HEK293T (cell line): ENCODE measurements at regions not wholly inside any gene's neighbourhood (a gene's known extent, or its start where the extent isn't known, plus 50 kb on each side); places are given as distances from the start of the nearest gene placed in this dataset.
"Not testable (repeated sequence)": the region's sequence is repeated elsewhere in the genome, so short reads cannot be mapped to it uniquely, and the experiment has no call there.

ENCODE experiments used
- CTCF ChIA-PET: fragments of 350-600 bp; formaldehyde crosslinking; extraction: SDS; loops from one replicate; lab custom pipeline; 2021; ENCODE audit warnings: antibody characterized with exemption, inconsistent platforms; lab: Yijun Ruan, JAX
- POLR2A ChIA-PET: fragments of 350-600 bp; formaldehyde crosslinking; extraction: SDS; loops from one replicate; lab custom pipeline; 2020; ENCODE audit warnings: antibody characterized with exemption, inconsistent platforms; lab: Yijun Ruan, JAX
- DNase-seq: peaks from one replicate; pipeline ENCODE4 v3.0.0; 2012; ENCODE audit warnings: mixed read lengths; ENCODE audit errors: extremely low spot score
- ARNT ChIP-seq: fragments of 450-650 bp; IDR thresholded peaks from 2 replicates; pipeline ENCODE4 v1.6.1; 2017; ENCODE audit warnings: mild to moderate bottlenecking
- BHLHE40 ChIP-seq: fragments of 450-650 bp; IDR thresholded peaks from 2 replicates; pipeline ENCODE4 v1.6.1; 2016; ENCODE audit warnings: mild to moderate bottlenecking, moderate library complexity, borderline replicate concordance
- CTBP1 ChIP-seq: fragments of 450-650 bp; IDR thresholded peaks from 2 replicates; pipeline ENCODE4 v1.6.1; 2016; ENCODE audit warnings: borderline replicate concordance
- ELF4 ChIP-seq: fragments of 450-650 bp; IDR thresholded peaks from 2 replicates; pipeline ENCODE4 v1.6.1; 2017; ENCODE audit warnings: antibody characterized with exemption
- FOXA1 ChIP-seq: fragments of 450-650 bp; IDR thresholded peaks from 2 replicates; pipeline ENCODE4 v1.6.1; 2016; ENCODE audit warnings: mild to moderate bottlenecking
- FOXK2 ChIP-seq: fragments of 450-650 bp; IDR thresholded peaks from 2 replicates; pipeline ENCODE4 v1.6.1; 2016; ENCODE audit warnings: mild to moderate bottlenecking
- FOXM1 ChIP-seq: fragments of 450-650 bp; IDR thresholded peaks from 2 replicates; pipeline ENCODE4 v1.6.1; 2017; ENCODE audit warnings: mild to moderate bottlenecking, borderline replicate concordance
- HDGF ChIP-seq: fragments of 450-650 bp; IDR thresholded peaks from 2 replicates; pipeline ENCODE4 v1.6.1; 2017; ENCODE audit warnings: antibody characterized with exemption, borderline replicate concordance
- L3MBTL2 ChIP-seq: fragments of 450-650 bp; conservative IDR thresholded peaks from 2 replicates; pipeline ENCODE4 v1.6.1; 2016; ENCODE audit warnings: mild to moderate bottlenecking
- LEF1 ChIP-seq: fragments of 450-650 bp; IDR thresholded peaks from 2 replicates; pipeline ENCODE4 v1.6.1; 2017; ENCODE audit warnings: mild to moderate bottlenecking, borderline replicate concordance
- NFRKB ChIP-seq: fragments of 450-650 bp; IDR thresholded peaks from 2 replicates; pipeline ENCODE4 v1.6.1; 2016; ENCODE audit warnings: mild to moderate bottlenecking, moderate library complexity
- PKNOX1 ChIP-seq: fragments of 450-650 bp; IDR thresholded peaks from 2 replicates; pipeline ENCODE4 v1.6.1; 2016
- SP1 ChIP-seq: fragments of 450-650 bp; IDR thresholded peaks from 2 replicates; pipeline ENCODE4 v1.6.1; 2017
- SUZ12 ChIP-seq: fragments of 450-650 bp; IDR thresholded peaks from 2 replicates; pipeline ENCODE4 v1.6.1; 2016; ENCODE audit warnings: mild to moderate bottlenecking
- TARDBP ChIP-seq: fragments of 450-650 bp; IDR thresholded peaks from 2 replicates; pipeline ENCODE4 v1.6.1; 2016
- ZNF384 ChIP-seq: fragments of 450-650 bp; IDR thresholded peaks from 2 replicates; pipeline ENCODE4 v1.6.1; 2016

DNA sequence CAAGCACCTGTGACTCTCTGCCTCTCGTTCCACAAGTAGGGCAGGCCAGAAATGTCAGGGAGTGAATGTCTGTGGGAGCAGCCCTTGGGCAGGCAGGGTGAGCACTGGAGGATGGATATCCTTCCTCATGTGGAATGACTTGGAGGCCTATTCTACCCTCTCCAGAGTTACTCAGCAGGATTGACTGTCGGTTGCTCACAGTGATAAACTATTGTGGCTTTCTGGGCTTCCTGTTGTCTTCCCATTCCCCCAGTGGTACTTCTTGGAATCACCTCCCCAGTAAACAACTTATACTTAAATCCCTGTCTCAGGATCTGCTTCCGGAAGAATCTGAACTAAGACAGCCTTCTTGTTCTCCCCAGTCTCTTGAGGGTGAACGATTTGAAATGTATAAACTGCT is 79.6 kb upstream of the MANSC4 start:
- no peak for DNase-seq
- TF ChIP-seq FOXM1 (no peak), SP1 (no peak), TARDBP (no peak), ARNT (no peak), HDGF (no peak), CTBP1 (no peak)
- CTCF ChIA-PET: no interaction called here
- POLR2A ChIA-PET: no interaction called here

DNA sequence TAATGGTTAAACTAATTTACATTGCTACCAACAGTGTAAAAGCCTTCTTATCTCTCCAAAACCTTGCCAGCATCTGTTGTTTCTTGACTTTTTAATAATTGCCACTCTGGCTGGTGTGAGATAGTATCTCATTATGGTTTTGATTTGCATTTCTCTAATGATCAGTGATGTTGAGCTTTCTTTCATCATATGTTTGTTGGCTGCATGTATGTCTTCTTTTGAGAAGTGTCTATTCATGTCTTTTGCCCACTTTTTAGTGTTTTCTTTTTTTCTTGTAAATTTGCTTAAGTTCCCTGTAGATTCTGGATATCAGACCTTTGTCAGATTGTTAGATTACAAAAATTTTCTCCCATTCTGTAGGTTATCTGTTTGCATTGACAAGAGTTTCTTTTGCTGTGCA is 77.0 kb upstream of the MANSC4 start:
- DNase-seq, CTCF ChIA-PET, POLR2A ChIA-PET: not testable (repeated sequence)

- no peak for TF ChIP-seq ELF4
- TF ChIP-seq NFRKB: no peak
- TF ChIP-seq HDGF: no peak
- no peak for TF ChIP-seq TARDBP
- TF ChIP-seq FOXA1: no peak
- no peak for TF ChIP-seq FOXK2
- no peak for TF ChIP-seq ARNT
- no peak for TF ChIP-seq CTBP1
- no peak for TF ChIP-seq PKNOX1
- TF ChIP-seq L3MBTL2: no peak
- TF ChIP-seq SP1: no peak
- TF ChIP-seq BHLHE40: no peak
- TF ChIP-seq SUZ12: no peak
- TF ChIP-seq ZNF384: no peak
- no peak for TF ChIP-seq FOXM1
- TF ChIP-seq LEF1: no peak
- POLR2A ChIA-PET: no interaction called here
- DNase-seq: no peak
- CTCF ChIA-PET: interaction anchor here (0.6 kb wide), 1 partner anchor 10 kb away, joined by 4 read pairs; no protein-coding TSS in a partner anchor
Observed at GRCh38 chr12:27852742-27853141, 72.7 kb upstream of the MANSC4 start.
